ENCODE measurements at regions not wholly inside any gene's neighbourhood (a gene's known extent, or its start where the extent isn't known, plus 50 kb on each side); places are given as distances from the start of the nearest gene placed in this dataset.
A peak's percentile ranks its signal among the peaks of the same experiment; 100 is the strongest.

DNA sequence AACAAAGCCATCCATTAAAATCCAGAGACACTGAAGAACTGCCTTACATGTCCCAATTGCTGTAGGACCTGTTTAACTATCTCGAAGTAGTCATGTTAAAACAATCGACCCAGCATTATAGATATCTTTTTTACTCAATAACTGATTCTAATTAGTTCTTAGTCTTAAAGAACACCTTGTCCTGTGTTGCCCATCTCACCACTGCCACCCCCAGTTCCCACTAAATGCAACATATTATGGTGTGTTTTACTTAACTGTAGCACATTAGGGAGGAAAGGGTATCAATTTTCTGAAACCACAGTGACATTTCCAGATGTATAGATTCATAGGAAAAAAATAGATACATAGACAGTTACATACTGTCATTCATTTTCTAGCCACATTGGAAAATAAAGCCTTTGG, 221.2 kb downstream of the MEF2C start:
- Histone ChIP-seq H3K27me3 (peaks cover 0 to 74% of the 10 kb centered on the region in 2 donors), H3K27ac (no peak overlapping the region), H3K36me3 (no peaks in the 10 kb centered on the region), H3K4me1 (peaks cover 0 to 23% (median 13%) of the 10 kb centered on the region in 4 donors), H3K4me3 (no peak overlapping the region), H3K9me3 (no peaks in the 10 kb centered on the region)
- intact Hi-C loops (cut with DNase I; ENCODE audit: low total_unique reads), result no loop called here
- TF ChIP-seq, protein P1, sequence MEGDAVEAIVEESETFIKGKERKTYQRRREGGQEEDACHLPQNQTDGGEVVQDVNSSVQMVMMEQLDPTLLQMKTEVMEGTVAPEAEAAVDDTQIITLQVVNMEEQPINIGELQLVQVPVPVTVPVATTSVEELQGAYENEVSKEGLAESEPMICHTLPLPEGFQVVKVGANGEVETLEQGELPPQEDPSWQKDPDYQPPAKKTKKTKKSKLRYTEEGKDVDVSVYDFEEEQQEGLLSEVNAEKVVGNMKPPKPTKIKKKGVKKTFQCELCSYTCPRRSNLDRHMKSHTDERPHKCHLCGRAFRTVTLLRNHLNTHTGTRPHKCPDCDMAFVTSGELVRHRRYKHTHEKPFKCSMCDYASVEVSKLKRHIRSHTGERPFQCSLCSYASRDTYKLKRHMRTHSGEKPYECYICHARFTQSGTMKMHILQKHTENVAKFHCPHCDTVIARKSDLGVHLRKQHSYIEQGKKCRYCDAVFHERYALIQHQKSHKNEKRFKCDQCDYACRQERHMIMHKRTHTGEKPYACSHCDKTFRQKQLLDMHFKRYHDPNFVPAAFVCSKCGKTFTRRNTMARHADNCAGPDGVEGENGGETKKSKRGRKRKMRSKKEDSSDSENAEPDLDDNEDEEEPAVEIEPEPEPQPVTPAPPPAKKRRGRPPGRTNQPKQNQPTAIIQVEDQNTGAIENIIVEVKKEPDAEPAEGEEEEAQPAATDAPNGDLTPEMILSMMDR (IDR thresholded peaks at IDR 0.05), result no peak
- DNase-seq, result no peak

DNA sequence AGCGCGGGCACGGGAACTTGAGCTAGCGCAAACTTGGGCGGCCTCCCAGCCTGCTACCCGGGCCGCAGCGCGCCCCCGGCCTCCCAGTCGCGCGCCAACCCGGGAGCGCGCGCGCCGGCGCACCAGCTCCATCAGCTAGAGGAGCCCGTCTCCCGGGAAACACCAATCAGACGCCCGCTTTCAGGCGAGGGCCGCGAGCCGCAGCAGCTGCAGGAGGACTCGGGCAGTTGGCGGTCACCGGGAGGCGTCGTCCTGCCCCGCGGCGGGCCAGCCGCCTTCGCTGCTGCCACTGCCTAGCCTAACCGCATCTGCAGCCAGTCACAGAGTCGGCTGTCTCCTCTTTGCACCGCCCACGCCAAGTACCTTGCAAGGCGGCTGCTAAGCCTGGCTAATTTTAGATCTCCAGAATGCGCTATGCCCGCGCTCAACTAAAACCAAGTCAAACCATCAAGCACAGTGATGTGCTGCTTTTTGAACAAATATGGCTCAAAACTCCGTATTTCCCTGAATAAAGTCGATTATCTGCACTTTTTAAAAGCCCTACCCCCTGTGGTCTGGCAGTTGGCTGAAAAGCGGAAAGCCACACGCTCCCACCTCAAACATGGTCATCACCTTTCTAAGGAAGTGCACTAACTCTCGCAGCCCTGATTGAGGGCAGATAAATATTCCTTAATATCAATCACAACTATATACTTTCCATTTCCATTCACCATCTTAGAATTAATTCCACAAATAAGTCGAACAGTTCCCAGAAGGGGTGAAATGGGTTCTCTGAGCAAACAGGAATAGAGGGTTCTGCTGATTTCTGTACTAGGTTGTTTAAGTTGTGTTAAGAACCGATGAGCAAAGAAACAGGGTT, 221.8 kb downstream of the MEF2C start:
- Histone ChIP-seq H3K36me3 (no peaks in the 10 kb centered on the region), H3K27ac (no peak overlapping the region), H3K4me1 (peaks cover 0 to 20% (median 12%) of the 10 kb centered on the region in 4 donors), H3K27me3 (peaks cover 0 to 71% of the 10 kb centered on the region in 2 donors), H3K4me3 (peak overlapping the region; percentile 42 to 52), H3K9me3 (no peaks in the 10 kb centered on the region)
- TF ChIP-seq, protein P1 (IDR thresholded peaks at IDR 0.05), result no peak
- intact Hi-C loops (cut with DNase I; ENCODE audit: low total_unique reads), result no loop called here
- DNase-seq, result peak in 1 of 2 donors; percentile 83

DNA sequence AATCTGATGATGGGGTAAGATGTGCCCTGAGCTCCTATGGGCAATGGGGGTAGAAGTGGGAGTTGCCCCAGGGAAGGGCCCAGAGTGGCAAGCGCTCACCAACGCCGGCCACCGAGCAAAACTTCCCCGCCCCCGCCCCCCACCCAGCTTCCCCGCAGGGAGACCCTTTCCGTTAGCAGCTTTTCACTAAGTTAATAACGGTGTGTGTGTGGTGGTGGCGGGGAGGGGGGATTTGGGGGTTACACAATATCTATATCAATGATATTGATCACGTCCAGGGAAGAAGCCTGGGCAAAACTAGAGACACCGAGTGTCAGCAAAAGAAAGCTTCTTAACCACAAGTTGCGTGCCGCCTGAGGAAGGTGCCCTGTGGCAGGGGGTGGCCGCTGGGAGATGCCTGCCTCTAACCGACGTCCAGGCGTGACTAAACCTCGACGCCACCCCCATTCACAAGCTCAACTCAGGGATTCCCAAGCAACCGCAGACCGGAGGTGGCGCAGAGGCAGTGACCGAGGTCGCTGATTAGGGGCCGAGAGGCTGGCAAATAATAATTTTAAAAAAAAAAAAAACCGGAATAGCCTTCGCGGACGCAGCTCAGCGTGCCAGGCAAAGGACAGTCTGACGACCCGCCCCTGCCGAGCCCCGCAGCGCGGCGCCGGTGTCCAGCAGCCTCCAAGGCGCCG, 222.6 kb downstream of the MEF2C start:
- intact Hi-C loops (cut with DNase I; ENCODE audit: low total_unique reads), result no loop called here
- H3K9me3 ChIP-seq, result no peaks in the 10 kb centered on the region
- TF ChIP-seq, protein P1 (IDR thresholded peaks at IDR 0.05), result no peak
- peak overlapping the region; percentile 42 to 52 for H3K4me3 ChIP-seq
- DNase-seq, result peak in 1 of 2 donors; percentile 57
- H3K36me3 ChIP-seq, result no peaks in the 10 kb centered on the region
- H3K4me1 ChIP-seq, result peaks cover 0 to 20% (median 12%) of the 10 kb centered on the region in 4 donors
- no peak overlapping the region for H3K27ac ChIP-seq
- peaks cover 0 to 63% of the 10 kb centered on the region in 2 donors for H3K27me3 ChIP-seq

DNA sequence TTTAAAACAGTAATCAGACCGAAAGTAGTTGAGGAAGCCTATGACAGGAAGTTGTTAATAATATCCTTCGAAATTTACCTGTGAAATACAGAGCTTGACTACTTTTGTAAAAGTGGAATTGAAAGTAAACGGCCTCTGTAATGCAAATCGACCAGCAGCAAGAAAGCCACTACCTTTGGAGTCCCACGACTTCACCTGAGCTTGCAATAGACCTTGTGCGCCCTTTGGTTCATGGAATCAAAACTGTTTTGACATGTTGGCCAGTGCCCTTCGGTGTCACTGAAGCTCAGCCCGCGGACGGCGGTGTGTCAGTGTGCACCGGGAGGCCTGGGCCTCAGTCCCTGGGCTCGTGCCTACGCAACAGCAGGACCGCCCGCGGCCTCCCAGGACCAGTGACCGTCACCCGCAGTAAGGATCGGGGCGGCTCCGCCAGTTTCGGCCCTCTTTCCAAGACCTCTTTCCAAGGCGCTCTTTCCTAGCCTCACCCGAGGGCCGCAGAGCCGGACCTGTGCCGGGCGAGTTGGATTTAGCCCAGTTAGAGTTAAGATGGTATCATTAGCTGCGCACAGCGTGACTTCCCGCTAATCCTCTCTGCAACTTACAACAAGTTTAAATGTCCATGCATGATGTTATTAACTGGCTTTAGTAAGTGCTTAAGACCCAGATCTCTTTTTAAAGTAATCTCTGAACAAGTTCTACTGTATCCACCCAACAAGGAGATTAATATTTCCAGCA, 223.3 kb downstream of the MEF2C start:
- Histone ChIP-seq H3K4me3 (no peak overlapping the region), H3K36me3 (no peaks in the 10 kb centered on the region), H3K9me3 (no peaks in the 10 kb centered on the region), H3K4me1 (peaks cover 0 to 20% (median 12%) of the 10 kb centered on the region in 4 donors), H3K27me3 (peaks cover 0 to 56% of the 10 kb centered on the region in 2 donors), H3K27ac (no peak overlapping the region)
- peak in 1 of 2 donors; percentile 64 for DNase-seq
- TF ChIP-seq, protein P1 (IDR thresholded peaks at IDR 0.05), result no peak
- intact Hi-C loops (cut with DNase I; ENCODE audit: low total_unique reads), result no loop called here

DNA sequence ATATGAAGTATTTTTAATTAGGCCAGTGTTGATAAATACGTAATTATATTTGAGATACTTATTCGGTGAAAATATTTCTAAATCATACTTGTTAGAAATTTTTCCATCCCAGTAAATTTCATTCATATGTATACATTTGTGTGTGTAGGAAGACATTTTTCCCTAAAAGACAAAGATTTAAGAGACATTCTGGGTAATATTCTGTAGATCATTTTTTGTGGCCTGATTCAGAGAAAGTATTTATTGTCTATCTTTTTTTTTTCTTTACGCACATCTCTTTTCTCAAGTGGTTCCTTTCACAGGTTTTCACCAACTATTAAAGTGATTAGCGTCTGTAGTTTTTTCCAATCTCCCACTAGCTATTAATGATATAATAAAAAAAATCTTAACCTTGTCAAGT, 224.1 kb downstream of the MEF2C start:
- no peak overlapping the region for H3K27ac ChIP-seq
- DNase-seq, result no peak
- H3K27me3 ChIP-seq, result peaks cover 0 to 48% of the 10 kb centered on the region in 2 donors
- TF ChIP-seq, protein P1 (IDR thresholded peaks at IDR 0.05), result no peak
- H3K4me3 ChIP-seq, result no peak overlapping the region
- no peaks in the 10 kb centered on the region for H3K36me3 ChIP-seq
- H3K9me3 ChIP-seq, result no peaks in the 10 kb centered on the region
- peaks cover 0 to 20% (median 12%) of the 10 kb centered on the region in 4 donors for H3K4me1 ChIP-seq
- intact Hi-C loops (cut with DNase I; ENCODE audit: low total_unique reads), result no loop called here
